ENCODE measurements at regions not wholly inside any gene's neighbourhood (a gene's known extent, or its start where the extent isn't known, plus 50 kb on each side); places are given as distances from the start of the nearest gene placed in this dataset.
"Not testable (repeated sequence)": the region's sequence is repeated elsewhere in the genome, so short reads cannot be mapped to it uniquely, and the experiment has no call there.

DNA sequence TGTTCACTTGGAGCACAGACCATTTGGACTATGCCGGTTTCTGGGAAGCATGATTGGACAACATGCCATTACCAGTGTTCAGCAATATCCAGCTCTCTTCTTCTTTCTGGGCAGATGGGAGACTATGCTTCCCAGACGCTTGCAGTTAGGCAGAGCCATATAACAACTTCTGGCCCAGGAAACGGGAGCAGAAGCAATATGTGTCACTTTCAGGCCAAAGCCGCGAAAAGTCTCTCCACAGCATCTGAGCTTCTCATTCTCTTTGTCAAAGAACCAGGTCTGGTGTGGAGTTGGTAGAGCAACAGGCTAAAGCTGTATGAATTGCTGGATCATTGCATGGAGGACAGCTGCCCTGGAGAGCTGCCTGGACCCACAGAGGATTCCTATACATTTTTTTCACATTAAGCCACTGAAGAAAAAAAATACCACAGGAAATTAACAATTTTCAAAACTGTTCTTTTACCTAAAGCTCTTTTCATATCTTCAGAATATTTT is 131.4 kb upstream of the FRG1 start:
- no peak for DNase-seq

DNA sequence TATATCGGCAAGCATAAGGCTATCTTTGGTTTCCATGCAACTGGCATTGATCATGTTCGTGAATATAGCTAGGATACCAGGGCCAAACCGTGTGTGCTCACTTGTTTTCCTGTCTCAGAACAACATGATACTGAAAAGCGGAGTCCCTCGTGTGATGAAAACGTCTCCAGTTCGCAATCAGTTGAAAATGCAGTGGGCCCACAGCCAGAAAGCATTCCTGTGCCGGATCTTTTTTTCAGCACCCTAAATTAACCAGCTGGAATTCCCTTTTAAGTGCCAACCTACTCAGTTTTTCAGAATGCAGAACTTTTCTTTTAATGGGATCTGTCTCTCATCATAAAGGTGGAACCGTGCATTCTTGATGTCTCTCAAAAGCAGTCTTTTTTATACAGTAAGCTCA is 130.8 kb upstream of the FRG1 start:
- no peak for DNase-seq

DNA sequence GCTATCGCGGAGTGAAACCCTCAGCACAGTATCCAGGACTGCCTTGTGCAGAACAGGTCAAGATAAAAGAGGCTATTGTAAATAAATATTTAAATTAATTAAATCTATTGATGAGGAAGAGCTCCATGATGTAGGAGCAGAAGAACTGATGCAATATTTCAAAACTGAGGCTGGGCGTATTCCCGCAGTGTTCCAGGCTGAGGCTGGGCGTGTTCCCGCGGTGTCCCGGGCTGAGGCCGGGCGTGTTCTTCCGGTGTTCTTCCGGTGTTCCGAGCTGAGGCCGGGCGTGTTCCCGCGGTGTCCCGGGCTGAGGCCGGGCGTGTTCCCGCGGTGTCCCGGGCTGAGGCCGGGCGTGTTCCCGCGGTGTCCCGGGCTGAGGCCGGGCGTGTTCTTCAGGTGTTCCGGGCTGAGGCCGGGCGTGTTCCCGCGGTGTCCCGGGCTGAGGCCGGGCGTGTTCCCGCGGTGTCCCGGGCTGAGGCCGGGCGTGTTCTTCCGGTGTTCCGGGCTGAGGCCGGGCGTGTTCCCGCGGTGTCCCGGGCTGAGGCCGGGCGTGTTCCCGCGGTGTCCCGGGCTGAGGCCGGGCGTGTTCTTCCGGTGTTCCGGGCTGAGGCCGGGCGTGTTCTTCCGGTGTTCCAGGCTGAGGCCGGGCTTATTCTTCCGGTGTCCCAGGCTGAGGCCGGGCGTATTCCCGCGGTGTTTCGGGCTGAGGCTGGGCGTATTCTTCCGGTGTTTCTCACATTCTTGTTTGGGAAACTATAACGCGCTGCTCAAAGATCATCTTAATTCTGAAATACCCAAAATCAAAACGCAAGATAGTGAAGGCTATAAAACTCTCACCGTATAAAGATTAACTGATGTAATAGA is 130.1 kb upstream of the FRG1 start:
- DNase-seq: not testable (repeated sequence)

DNA sequence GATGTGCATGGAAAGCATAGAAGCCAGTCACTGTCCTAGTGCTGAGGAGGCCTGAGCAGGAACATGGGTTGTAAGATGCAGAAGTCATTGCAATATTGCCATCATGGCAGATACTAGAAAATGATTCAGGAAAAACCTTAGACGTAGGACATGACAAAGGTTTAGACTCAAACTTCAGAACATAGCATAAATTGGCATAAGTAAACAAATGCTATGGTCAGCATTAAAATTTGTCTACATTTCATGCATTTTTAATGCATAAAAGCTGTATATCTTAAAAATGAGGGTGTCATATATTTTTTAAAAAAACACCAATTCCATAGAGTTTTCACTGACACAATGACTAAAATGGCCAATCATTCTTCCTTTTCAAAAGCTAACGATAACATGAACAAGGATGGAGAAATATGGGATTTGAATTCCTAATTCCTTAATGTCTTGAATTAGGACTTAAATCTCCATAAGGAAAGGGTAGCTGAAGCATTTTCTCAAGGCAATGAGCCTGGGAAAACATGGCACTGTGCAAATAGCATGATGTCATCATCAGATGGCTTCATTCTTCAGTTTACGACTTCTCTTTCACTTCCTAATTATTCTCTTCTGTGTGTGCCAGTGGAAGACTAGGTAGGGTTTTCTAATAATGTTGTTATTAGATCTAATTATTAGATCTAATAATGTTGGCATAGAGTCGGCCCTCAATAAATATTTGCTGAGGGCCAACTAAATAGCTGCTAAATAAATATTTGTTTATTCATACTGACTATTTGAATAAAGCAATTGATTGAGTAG is 125.1 kb upstream of the FRG1 start:
- no peak for DNase-seq

DNA sequence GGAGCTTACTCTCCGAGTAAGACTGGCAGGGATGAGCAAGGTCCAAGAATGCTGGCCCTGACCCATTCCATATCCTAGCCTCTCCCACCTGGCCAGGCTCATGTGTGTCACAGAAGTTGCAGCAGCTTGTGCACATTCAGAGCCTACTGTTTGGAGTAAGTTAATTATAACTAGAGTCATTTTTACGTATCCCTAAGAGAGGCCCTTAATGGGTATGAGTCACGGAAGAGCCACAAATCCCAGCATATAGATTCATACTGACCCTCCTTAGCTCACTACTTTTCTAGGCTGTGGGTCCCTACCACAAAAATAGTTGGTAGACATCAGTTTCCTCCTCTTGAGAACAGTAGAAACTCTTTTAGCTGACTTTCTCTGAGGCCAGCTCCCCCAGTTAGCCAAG is 118.3 kb upstream of the FRG1 start:
- no peak for DNase-seq

DNA sequence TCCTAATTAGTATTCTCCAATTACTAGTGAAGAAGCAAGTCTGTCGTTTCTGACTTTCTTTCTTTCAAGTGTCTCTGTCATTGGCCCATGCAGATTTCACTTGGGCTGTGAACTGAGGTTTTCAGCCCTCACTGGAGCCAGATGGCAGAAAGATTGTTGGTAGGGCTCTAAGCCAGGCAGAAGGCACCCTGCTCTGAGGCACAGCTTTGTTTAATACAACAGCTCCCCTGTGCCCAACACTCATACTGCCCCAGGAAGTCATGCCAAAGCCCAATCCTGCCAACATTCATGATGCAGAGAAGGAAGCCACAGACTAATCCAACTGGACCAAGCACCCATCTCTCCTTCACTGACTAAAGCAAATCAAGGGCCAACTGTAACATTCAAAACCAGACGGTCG is 117.1 kb upstream of the FRG1 start:
- DNase-seq: no peak

DNA sequence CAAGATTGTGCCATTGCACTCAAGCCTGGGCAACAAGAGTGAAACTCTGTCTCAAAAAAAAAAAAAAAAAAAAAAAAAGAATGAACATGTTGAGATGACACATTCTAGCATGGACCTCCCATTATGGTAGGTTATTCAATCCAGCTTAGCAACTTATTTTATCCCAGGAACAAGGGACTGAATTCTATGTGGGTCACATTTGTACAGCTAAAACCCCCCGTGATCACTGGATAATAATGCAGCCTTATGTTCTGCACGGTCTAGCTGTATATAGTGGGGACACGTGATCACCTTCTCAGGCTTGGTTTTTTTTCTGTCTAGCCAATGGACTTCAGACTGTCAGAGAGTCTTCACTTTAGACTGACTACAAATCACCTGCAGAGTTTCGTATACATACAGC is 115.2 kb upstream of the FRG1 start:
- DNase-seq: no peak

DNA sequence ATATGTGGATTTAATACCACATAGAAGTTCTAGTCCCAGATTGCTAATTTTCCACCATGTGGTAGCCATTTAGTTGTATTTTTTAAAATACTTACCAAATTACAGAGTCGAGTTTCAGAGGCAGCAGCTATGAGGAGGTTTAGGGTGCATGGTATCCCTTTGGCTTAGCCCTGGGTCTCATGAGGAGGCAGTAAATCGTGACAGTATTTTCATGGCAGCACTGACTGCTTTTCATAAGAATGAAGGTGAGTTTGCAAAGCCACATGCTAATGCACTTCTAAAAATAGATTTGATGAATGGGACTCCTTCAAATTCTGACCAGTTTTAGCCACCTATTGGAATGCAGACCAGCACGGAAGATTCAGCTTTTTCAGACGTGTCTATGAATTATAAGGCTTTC is 114.0 kb upstream of the FRG1 start:
- no peak for DNase-seq

DNA sequence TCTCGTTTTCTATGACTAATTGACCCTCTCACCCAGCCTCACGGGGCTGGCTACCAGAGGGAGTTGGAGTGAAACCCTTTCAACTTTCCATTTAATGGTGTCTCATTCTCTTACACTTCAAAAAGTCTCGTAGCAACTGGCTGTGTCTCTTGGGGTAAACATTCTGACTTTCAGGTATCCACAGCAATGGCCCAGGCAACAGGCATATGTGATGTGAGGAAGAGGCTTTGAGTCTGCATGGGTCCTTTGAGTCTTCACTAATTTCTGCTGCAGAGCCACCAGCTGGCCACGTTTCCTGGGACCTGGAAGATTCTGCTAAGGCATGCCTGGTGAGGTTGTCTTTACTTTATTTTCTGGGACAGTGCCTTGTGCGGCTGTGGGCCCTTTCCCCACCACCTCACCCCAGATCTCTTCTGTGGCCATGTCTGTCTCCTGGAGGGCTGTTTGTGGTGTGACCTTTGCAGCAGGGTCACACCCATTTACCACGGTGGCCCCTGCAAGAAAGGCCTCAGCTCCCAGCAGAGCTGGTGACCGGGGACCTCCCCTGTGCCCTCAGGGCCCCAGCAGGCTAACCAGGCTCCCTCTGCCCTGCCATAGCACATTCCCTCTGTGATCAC is 112.5 kb upstream of the FRG1 start:
- no peak for DNase-seq

DNA sequence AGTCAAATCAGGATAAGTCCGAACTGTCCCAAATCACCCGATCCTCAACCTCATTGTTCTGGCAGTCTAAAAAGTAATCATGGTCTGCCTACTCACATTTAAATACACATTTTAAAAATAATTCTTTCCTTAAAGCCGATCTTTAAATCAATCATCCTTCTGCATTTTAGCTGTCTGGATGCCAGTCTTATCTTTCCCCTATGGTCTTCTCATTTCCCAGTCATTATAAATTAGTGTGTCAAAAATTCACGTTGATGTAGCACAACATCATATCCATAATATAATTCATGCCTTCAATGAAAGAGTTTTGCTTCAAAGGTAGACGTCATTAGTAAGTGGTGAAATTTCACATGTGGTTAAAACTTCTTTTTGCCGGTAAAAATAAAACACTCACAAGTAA is 108.1 kb upstream of the FRG1 start:
- no peak for DNase-seq

DNA sequence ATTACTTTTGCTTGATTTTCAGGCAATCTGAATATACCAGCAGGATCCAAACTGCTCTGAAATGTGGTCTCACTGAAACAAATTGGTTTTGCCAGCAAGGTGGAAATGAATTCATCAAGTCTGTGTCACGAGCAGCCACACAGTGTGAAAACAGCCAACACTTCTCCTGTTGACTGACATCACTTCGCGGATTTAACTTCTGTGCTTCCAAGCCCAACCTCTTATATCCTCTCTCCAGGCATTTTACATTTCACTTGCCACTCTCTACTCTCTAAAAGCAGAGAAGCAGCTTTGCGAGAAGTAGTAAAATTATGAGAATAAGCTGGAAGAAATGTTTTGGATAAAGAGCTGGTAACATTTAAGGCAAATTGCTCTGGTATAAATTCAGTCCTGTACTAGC is 106.1 kb upstream of the FRG1 start:
- no peak for DNase-seq

DNA sequence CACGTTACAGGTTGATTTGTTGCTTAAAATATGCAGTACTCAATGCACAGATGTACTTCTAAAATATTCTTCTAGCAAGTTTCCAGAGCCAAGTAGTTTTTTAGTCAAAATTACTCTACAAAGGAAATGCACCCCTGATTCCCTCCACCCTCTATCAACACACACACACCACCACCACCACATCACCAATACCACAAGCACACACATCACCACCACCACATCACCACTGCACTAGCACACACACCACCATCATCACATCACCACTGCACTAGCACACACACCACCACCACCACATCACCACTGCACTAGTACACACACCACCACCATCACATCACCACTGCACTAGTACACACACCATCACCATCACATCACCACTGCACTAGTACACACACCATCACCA is 105.2 kb upstream of the FRG1 start:
- no peak for DNase-seq

DNA sequence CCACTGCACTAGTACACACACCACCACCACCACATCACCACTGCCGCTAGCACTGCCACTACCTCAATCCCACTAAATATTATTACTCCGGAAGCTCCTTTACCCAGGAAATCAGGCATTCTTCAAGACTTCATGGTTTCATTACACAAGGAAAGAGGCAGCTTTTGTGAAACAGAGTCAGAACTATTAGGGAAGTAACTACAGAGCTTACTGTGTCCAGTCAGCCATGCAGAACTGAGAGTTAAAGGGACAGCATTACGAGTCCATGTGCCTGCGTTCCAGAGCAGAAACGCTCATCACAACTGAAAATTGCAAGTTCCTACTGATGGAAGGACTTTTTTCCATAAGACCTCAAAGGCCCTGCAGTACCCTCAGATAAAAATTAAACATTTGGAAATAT is 103.2 kb upstream of the FRG1 start:
- DNase-seq: no peak

DNA sequence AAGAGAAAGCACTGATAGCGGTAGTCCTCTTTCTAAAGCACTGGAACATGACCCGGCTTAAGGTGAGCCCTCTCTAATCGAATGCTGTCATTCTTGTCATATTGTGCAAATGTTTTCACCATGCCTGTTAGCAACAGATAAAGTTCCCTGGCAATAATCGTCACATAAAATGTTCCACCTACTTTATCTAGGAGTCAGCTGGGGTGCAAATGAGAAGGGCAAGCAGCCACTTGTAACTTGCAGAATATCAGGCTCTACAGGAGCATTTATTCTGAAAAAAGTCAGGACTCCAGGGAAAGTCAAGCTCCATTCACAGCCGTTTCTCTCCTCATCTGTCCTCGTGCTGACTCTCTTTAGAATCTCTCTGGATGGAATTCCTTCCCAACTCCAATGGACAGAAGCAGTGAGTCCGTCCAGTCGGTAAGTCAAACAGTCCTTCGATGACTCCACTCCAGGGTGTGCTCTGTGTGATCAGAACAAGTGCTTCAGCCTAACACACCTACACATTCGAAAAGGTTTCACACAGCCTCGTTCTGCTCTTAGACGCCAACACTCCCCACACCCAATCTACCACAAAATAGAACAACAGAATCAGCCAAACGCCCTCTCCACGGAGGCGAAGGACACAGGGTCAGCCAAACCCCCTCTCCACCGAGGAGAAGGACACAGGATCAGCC is 101.7 kb upstream of the FRG1 start:
- no peak for DNase-seq

DNA sequence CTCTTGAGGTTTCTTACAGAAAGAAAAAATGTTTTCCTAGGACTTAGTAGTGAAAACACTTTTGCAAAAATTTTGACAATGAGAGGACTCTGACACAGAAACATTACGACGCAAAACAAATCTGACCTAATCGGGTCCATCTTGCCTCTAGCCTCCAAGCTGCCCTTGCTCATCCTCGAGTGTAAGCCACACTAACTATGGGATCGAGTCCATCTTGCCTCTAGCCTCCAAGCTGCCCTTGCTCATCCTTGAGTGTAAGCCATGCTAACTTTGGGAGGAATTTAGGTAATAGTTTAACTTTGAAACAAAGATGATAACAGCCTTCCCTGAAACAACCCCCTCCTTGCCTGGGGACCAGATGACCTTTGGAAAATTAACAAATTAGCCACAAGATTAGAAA is 100.3 kb upstream of the FRG1 start:
- DNase-seq: no peak

DNA sequence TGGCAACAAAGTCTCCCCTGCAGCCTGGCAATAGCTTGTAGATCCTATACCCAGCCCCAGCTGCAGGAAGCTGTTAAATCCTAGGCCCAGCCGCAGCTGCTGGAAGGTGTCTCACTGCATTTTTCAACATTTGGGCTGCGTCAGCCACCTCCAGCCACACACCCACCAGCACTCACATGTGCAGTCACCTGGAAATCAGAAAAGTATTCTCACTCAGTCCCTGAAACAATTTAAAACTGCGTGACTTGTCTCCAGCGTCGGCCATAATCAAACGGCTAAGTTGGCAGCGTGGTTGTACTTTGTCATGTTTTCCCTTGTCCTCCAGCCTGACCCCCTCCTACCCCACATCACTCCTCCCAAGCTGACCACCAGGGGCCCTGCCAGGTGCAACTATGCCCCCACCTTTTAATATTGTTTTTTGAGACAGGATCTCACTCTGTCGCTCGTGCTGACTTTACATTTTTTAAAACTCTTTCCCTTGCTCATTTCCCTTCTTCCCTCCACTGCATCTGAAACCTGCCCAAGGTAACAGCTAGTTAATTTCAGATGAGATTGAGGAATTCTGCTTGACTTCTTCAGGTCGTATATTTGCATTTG is 97.2 kb upstream of the FRG1 start:
- DNase-seq: no peak

DNA sequence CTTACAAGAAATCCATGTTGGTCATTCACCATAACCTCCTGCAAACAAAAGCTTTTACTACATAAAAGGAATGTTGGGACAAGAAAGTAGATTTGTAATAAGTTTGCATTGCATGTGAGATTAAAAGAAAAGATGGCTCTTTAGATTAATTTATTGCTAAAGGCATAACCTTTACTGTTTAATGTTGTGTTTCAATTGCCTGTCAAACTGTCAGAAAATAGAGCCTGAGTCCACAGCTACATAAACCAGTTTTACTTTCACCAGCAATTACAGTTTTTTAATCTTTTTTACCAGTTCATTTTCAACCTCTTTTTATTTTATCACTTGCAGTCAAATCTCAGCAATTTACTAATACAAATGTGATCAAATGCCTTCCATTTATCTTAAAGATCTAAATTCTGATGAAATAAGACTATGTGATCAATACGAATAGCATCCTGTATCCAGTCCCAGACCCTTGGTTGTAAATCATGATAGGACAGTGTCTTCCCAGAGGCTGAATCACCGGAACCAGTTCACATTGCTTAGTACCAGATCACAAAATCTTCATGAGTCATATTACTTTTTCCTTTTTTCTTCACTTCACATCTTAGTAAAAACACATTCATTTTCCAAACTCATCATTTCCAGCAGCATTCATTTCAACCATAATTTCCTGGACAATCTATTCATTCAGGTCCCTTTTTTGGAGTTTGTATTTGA is 95.4 kb upstream of the FRG1 start:
- no peak for DNase-seq

DNA sequence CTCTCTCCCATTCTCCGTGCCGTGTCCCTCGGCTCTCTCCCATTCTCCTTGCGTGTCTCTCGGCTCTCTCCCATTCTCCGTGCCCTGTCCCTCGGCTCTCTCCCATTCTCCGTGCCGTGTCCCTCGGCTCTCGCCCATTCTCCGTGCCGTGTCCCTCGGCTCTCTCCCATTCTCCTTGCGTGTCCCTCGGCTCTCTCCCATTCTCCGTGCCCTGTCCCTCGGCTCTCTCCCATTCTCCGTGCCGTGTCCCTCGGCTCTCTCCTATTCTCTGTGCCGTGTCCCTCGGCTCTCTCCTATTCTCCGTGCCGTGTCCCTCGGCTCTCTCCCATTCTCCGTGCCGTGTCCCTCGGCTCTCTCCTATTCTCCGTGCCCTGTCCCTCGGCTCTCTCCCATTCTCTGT is 94.6 kb upstream of the FRG1 start:
- not testable (repeated sequence) for DNase-seq

DNA sequence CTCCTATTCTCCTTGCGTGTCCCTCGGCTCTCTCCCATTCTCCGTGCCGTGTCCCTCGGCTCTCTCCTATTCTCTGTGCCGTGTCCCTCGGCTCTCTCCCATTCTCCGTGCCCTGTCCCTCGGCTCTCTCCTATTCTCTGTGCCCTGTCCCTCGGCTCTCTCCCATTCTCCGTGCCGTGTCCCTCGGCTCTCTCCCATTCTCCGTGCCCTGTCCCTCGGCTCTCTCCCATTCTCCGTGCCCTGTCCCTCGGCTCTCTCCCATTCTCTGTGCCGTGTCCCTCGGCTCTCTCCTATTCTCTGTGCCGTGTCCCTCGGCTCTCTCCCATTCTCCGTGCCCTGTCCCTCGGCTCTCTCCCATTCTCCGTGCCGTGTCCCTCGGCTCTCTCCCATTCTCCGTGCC is 94.1 kb upstream of the FRG1 start:
- DNase-seq: not testable (repeated sequence)

DNA sequence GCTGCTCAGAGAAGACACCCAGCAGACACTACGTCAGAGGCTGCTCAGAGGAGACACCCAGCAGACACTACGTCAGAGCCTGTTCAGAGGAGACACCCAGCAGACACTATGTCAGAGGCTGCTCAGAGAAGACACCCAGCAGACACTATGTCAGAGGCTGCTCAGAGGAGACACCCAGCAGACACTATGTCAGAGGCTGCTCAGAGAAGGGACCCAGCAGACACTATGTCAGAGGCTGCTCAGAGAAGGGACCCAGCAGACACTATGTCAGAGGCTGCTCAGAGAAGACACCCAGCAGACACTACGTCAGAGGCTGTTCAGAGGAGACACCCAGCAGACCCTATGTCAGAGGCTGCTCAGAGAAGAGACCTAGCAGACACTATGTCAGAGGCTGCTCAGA is 92.0 kb upstream of the FRG1 start:
- DNase-seq: not testable (repeated sequence)

DNA sequence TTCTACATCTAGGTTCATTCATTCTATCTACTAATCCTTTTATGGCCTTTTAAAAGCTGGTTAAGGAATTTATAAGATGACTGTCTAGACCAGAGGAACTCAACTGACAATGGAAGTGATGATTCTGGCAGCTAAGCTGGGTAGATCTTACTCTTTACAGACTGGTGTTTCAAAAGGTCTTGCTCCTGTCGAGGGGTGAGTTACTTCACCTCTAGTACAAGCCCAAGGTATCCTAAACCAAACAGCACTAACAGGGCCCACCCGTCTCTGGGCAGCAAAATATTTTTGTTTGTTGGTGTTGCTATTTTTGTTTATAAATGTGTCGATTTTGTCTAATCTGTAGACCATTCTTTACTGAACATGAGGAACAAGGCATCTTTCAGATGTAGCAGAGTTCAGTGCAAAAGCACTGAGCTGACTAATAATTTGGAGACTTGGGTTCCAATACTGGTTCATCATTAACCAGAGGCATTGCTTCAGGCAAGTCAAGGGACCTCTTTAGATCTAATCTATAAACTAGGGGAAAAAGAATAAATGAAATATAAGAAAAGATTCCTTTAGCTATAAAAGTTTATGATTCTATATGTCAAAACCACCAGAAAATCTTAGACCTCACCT is 90.3 kb upstream of the FRG1 start:
- no peak for DNase-seq

DNA sequence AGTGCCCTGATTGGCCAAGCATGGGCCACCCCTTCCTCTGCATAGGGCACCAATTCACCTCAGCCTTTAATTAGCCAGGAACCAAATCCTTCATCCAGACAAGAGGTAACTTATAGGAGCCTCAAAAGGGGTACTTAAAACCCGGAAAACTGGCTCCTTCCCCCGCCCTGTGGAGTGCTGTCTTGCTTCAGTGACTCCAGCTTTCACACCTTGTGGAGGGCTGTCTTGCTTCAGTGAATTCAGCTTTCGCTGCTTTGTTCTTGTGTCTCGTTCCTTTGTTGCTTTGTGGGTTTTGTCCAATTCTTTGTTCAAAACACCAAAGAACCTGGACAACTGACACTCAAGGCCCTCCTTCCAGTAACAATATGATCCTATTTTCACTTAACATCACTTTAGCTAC is 82.2 kb upstream of the FRG1 start:
- DNase-seq: no peak

Data from NCI-H226 (cell line).